ENCODE measurements at regions not wholly inside any gene's neighbourhood (a gene's known extent, or its start where the extent isn't known, plus 50 kb on each side); places are given as distances from the start of the nearest gene placed in this dataset.
"Not testable (repeated sequence)": the region's sequence is repeated elsewhere in the genome, so short reads cannot be mapped to it uniquely, and the experiment has no call there.

GRCh38 chr1:181253601-181254000 is 165.1 kb downstream of the IER5 start:
- in situ Hi-C loops (cut with MboI; ENCODE audit: low sequenced_read_pairs); H3K9me1 ChIP-seq (ENCODE audit: insufficient read depth, low read length); BruUV-seq (replicated peaks); H2AFZ ChIP-seq (replicated peaks; ENCODE audit: low read length, poor library complexity); CTCF ChIA-PET; H3K18ac ChIP-seq (ENCODE audit: low read depth, low read length); H2AK9ac ChIP-seq (replicated peaks; ENCODE audit: low read depth, low read length, poor library complexity); DNase-seq; H4K20me1 ChIP-seq (ENCODE audit: insufficient read depth, low read length); POLR2A ChIA-PET (ENCODE audit: unreplicated experiment); H3K9ac ChIP-seq (ENCODE audit: low read depth, low read length); H3K14ac ChIP-seq (replicated peaks; ENCODE audit: low read depth, low read length); H3K79me1 ChIP-seq (ENCODE audit: low read depth in 1 of 2, low read length in 2 of 2); dilution Hi-C loops (cut with HindIII; ENCODE audit: low sequenced_read_pairs, unreplicated experiment); H4K5ac ChIP-seq (ENCODE audit: low read depth, low read length); H3K4me3 ChIP-seq (ENCODE audit: insufficient read depth, low read depth, low read length); H3K36me3 ChIP-seq (ENCODE audit: control insufficient read depth, insufficient read depth, low read length); H3K23ac ChIP-seq (ENCODE audit: low read depth, low read length); H3K9me3 ChIP-seq (ENCODE audit: control insufficient read depth, insufficient read depth, low read length); H3K4me2 ChIP-seq (ENCODE audit: low read depth, low read length); H4K91ac ChIP-seq (ENCODE audit: insufficient read depth, low read depth, low read length); H3K4ac ChIP-seq (ENCODE audit: low read depth, low read length); H2BK5ac ChIP-seq (ENCODE audit: low read depth, low read length, poor library complexity, severe bottlenecking); H4K8ac ChIP-seq (ENCODE audit: low read depth in 2 of 2, low read length in 2 of 2); H2BK120ac ChIP-seq (ENCODE audit: low read depth, low read length); H3K27me3 ChIP-seq (ENCODE audit: control insufficient read depth, insufficient read depth, low read length); H3K27ac ChIP-seq (ENCODE audit: insufficient read depth, low read length); ATAC-seq (ENCODE audit: low read depth); H2BK15ac ChIP-seq (ENCODE audit: low read depth, low read length); H2AK5ac ChIP-seq (ENCODE audit: low read depth, low read length); H2BK20ac ChIP-seq (ENCODE audit: low read depth, low read length); intact Hi-C loops (cut with micrococcal nuclease); H3K4me1 ChIP-seq (ENCODE audit: control insufficient read depth, insufficient read depth, low read length); H3K56ac ChIP-seq (ENCODE audit: extremely low read depth, insufficient read depth, low read length): not testable (repeated sequence)
- no CpG with 5 or more reads among the region's 2 CpGs for WGBS, 2 experiments (ENCODE audit: extremely low coverage in 2 of 2, insufficient read length in 1 of 2)

Measured in IMR-90 (cell line).